ENCODE measurements at regions not wholly inside any gene's neighbourhood (a gene's known extent, or its start where the extent isn't known, plus 50 kb on each side); places are given as distances from the start of the nearest gene placed in this dataset.

DNA sequence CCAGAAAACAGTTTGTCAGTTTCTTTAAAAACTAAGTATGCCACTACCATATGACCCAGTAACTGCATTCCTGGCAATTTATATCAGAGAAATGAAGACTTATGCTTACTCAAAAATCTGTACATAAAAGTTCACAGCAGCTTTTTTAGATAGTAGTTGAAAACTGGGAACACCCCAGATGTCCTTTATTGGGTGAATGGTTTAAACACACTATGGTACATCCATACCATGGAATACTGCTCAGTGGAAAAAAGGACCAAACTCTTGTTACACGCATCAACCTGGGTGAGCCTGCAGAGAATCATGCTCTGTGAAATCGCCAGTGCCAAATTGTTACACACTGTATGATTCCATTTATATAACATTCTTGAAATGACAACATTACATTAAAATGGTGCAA is 127.6 kb upstream of the RET start:
- no peak for DNase-seq (ENCODE audit: extremely low read depth in 1 of 11, low read depth in 9 of 11, low spot score in 4 of 11)

DNA sequence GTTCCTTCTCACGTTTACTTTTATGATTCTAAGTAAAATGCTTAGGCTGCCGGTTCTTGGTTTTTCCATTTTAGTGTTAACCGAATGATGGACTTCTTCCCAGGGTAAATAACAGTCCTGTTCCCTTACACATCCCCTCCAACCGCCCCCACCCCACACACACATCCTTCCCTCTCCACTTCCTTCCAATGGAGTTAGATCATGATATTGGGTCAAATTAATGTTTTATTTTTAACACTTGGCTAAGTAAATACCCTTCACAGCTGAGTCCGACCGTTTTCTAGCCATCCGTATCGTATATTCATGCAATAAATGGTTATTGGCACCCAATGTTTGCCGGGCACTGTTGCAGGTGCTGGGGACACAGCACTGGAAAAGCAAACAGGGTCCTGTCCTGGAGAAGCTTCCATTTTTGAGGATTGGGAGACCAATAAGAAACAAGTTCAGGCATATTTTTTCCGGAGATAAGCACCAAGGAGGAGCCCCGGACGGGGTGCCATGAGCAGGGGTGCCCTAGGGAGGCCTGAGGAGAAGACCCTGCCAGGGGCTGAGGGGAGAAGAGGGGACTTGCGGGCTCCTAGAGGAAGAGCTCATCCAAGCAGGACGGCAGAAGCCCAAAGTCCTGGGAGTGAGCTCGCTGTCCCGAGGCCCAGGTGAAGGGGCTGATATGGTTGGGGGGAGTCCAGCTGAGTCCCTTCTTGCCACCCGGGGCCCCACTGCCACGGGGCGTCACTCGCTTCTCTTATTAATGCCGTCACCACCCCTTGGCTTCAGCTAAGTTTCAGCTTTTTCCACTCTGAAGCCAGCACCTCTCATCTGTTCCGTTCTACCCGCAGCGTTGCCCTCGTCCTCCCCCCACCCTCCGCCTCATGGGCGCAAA is 126.0 kb upstream of the RET start:
- DNase-seq (ENCODE audit: extremely low read depth in 1 of 11, low read depth in 9 of 11, low spot score in 4 of 11): no peak

DNA sequence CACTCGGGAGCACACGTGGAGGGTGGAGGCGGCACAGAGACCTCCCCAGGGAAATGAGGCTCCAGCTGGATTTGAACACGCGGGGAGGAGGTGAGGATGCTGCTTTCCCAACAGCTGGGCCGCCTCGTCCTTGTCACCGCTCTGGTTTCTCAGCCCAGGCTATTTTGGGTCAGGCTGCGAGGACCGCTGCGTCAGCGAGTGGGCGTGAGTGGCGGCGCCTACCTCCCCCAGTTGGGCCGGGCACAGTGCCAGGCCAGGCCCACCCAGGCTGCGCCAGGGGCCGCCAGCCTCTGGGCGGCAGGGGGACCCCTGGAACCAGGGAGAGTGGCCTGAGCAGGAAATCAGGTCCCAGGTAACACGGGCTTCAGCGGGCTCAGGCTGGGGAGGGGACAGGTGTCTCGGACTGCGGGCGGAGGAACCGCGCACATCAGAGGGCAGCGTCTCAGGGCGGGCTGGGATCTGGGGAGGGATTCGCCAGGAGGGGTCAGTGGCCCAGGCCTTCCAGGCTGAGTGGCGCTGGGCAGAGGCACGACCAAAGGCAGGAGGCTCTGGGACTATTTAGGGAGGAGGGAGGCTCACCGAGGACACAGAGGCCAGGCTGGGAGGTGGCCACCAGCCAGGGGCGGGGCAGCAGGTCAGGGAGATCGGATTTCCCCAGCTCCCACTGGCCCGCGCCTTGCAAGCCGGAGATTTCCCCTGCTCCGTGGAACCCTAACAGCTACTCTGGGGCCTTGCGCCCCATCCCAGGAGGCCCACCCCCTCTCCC is 125.2 kb upstream of the RET start:
- DNase-seq (ENCODE audit: extremely low read depth in 1 of 11, low read depth in 9 of 11, low spot score in 4 of 11): peak in 3 of 11 donors; percentile 48 to 55 (median 49)

DNA sequence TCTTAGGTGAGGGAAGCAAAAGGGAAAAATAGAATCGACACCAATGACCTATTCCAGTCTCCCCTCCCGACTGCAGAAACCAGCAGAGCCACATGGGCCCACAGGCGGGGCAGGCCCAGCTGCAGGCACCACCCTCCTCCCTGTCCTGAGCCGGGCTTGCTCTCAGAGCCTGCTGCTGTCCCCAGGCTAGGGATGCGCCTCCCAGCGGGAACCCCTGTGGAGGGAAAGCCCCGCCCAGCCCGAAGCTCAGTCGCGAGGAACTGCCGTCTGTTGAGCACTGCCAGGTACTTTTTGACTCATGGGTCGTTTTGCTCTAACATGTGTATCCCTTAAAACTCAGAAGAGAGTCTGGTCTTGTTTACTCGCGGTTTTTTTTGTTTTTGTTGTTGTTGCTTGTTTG is 124.5 kb upstream of the RET start:
- peak in 3 of 11 donors; percentile 28 to 32 (median 31) for DNase-seq (ENCODE audit: extremely low read depth in 1 of 11, low read depth in 9 of 11, low spot score in 4 of 11)

DNA sequence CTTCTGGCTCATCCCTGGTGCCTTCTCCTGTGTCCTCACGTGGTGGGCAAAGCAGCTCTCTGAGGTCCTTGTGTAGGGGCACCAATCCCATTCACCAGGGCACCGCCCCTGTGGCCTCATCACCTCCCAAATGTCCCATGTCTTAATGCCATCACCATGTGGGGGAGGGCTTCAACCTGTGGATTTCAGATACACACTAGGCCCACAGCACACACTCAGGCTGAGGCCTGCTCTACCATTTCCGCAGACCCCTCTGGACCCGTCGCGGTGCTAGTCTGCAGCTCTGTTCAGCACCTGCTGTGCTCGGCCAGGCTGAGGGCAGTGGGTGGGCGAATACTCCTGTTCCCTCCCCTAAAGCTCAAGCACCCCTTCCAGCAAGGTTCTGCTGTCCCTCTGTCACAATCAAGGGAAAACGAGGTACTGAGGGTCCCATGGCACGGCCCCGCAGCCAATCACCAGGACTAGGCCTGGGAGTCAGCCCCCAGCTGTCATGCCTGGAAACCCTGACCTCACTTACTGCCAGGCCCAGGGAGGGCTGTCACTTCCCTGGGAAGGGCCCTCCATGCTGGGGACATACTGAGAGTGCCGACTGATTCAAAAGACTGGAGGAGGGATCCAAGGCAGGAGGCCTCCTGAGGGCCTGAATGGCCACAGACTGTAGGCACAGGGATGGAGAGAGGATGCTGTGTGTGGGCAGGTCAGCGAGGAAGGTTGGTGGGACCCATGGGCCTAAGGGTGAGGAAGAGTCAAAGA is 123.8 kb upstream of the RET start:
- DNase-seq (ENCODE audit: extremely low read depth in 1 of 11, low read depth in 9 of 11, low spot score in 4 of 11): no peak

DNA sequence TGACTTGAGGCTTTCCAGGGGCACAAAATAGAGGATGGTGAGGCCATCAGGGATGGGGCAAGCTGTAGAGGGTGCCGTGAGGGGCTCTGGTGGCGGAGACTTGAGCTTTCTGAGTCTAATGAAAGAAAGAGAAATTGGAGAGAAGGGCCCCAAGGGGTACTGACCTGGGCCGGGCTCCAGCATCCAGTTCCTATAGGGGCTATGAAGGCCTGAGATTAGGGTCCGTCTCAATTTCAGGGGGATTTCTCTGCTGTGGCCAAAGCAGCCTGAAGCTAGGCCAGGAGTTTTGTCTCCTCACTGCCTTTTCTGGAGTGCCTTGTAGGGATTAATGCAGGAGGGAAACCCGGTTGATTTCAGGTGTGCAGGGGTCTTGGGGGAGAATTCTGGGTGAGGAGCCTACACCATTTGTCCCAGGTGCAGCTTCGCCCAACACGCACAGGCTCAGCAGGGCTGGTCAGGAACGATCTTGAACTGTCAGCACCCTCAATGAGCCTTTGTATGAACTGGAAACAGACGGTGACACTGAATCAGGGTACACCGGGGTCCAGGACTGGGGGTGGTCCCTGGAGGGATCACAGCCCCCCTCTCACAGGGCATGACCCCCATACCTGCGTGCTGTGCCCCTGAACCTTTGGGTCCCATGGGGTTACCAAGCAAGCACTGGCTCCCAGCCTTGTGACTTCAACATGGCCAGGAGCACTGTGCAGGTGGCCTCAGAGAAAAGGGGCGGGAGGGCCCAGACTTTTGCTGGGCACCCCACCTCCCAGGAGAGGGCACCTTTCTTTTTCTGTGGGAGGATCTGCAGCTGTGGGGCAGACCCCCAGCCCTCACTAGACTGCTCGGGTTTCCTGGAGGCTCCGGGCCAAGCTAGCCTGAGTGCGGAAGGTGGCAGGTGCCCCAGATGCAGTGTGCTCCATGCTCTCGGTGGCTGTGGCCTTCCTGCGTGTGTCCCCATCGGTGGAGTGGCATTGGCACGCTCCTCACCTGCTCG is 122.9 kb upstream of the RET start:
- no peak for DNase-seq (ENCODE audit: extremely low read depth in 1 of 11, low read depth in 9 of 11, low spot score in 4 of 11)

DNA sequence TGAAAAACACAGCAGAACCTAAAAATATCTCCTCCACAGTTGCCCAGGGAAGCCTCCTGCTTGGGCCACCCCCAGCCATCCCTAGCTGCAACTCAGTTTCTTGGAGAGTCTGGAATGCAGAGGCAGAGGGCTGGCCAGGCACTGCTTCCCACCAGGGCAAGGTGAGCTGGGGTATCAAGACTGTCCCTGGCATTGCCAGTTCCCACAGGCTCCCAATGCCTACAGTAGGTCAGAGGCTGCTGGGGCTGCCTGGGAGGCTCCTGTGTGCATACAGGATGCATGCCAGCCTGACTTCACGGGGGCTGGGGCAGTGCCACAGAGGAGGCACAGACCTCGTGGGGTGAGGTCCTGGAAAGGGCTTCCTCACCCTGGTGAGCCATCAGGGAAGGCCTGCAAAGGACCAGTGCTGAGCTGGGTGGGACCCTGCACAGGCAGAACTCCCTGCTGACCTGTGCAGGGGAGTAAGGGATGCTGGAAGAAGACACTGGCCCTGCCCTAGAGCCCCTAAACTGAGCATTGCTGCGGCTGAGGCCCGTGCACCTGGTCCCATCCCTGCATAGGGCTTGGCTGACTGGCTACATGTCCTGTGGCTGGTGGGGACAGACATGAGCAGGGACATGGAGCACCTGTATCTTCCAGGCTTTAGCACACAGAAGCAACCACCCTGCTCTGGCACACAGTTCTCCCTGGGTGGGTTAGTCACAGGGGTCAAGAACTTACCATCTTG is 121.9 kb upstream of the RET start:
- DNase-seq (ENCODE audit: extremely low read depth in 1 of 11, low read depth in 9 of 11, low spot score in 4 of 11): no peak

DNA sequence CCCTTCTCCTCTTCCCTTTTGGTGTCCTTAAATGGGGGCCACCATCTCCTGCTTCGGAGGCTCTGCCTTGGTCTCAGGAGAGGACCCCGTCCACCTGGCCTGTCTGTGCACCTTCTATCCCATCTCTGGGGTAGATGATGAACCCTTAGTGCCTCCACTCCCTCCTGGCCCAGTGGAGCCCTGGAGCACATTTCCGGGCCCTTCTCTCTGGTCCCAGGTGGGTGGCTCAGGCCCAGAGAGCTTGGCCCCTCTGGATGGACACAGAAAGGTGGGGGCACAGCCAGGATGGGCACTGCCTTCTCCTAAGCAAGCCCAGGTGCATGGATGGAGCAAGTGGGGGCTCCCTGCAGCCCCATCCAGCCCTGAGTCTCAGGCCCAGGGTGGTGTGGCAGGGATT is 121.4 kb upstream of the RET start:
- DNase-seq (ENCODE audit: extremely low read depth in 1 of 11, low read depth in 9 of 11, low spot score in 4 of 11): no peak

DNA sequence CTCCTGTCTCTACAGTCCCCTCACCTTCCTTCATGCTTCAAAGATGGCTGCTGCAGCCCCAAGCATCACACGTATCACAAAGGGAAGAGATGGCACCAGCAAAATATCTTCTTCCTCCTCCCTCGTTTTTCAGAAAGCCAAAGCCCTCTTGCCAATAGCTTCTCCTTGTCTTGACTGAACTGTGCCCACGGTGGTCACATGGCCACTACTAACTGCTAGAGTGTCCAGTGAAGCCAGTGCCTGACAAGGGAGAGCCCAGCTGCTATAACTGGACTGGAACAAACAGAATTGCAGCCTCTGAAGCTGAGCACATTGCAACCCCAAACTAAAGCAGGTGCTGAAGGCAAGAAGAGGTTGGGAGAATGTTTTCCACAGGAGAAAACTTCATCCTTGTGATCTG is 120.8 kb upstream of the RET start:
- no peak for DNase-seq (ENCODE audit: extremely low read depth in 1 of 11, low read depth in 9 of 11, low spot score in 4 of 11)

DNA sequence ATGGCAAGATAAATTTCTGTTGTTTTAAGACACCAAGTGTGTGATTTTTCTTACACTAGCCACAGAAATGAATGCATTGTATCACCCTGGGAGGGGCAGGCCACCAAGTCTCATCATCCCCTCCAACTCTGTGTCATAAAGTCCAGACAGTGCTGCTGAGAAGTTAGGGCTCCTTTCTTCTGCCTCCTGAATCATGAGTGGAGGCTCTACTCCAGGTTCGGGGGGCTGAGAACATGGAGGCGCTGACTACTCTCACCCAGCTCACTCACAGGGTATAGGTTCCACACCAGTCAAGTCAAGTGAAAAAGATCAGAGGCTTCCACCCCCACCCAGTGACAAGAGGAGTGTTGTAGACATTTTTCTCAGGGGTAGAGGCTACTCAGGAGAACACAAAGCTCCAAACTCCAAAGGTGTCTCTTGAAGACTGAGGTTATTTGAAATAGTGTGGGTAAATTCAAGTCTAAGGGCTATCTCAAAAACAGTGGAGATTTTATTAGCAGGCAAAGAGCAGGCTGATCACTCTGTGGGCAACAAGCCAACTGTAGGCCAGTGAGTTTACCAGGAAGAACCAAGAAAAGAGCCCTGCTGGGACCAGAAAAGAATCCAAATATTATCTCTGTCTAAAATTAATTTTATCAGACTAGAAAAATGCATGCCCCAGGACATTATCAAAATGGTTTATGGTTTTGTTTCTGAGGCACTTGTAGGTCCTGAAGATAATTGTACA is 118.6 kb upstream of the RET start:
- no peak for DNase-seq (ENCODE audit: extremely low read depth in 1 of 11, low read depth in 9 of 11, low spot score in 4 of 11)

DNA sequence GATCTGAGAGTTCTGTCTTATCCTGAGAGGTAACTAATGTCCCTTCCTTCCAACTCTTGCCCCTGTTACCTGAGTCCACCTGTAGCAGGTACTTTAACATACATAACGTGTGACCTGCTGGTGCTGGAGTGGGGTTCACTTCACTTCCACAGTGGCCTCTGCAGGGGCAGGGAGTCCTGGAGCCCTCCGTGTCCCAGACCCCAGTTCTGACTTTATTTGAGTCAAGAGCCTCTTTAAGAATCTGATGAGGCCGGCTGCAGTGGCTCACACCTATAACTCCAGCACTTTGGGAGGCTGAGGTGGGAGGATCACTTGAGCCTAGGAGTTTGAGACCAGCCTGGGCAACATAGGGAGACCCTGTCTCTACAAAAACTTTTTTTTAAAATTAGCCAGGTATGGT is 117.0 kb upstream of the RET start:
- DNase-seq (ENCODE audit: extremely low read depth in 1 of 11, low read depth in 9 of 11, low spot score in 4 of 11): no peak

DNA sequence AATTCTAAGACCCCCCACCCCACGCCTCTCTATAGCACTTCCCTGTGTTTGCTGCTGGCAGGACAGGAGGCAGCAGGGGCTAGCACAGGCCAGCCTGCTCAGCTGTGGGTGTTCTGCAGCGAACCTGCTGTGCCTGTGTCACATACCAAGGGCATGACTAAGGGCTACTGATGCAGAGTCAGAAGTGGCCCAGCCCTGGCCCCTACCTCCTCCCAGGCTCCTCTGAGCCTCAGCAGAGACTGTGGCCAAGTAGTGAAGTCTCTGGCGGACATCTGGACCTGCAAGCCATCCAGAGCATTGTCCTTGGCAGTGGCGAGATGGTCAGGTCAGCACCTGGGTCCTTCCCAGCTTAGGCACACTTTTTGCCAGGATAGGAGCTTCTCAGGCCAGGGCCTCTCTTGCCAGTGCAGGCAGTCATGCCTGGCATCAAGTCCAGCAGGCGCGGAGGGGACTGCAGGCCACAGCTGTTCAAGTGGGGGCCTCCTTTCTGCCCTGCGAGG is 116.3 kb upstream of the RET start:
- DNase-seq (ENCODE audit: extremely low read depth in 1 of 11, low read depth in 9 of 11, low spot score in 4 of 11): no peak

DNA sequence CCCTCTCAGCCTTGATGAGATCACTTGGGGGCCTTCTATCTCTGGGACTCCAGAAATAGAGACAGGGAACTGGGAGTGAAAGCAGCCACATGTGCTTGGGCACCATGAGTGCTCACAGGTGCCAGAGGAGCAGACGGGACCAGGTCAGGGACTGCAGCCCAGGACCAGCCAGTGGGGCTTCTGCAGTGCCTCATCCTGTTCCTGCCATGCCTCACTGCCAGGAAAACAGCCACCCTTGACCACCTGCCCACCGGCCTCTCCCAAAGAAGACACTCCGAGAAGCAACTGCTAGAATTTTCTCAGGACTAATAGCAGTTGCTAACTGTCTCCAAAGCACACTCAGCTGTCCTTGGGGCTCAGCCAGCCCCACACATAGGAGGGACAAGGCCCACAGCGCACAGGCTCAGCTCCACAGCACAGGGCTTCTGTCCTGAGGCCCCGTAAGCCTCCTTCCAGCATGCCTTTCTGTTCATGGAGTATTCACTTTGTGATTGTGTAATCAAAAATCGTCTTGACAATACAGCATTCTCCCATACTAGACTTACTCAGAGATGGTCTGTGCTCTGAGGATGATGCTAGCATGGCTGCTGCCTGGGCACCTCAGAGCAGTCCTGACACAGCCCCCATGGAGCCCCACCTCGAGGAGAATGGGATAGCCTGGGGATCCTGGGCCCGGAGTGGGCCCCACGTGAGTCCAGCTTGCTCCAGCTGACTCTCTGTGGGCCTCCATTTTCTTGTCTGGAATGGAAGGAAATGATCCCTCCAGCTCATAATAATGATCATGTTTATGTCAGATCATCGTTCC is 115.7 kb upstream of the RET start:
- DNase-seq (ENCODE audit: extremely low read depth in 1 of 11, low read depth in 9 of 11, low spot score in 4 of 11): no peak

DNA sequence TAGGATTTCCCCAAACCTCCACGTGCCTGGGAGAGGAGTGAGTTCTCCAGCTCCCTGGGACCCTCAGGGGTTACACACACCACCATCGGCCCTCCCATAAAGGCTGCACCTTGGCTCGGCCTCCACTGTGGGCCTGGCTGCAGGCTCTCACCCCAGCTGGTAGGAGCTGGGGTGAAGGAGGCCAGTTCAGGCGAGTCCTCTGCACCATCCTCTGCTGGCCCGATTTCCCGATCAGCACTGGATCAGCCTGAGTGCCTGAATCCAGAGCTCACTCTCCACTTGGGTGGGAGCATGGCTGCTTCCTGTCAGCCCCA is 115.1 kb upstream of the RET start:
- no peak for DNase-seq (ENCODE audit: extremely low read depth in 1 of 11, low read depth in 9 of 11, low spot score in 4 of 11)

DNA sequence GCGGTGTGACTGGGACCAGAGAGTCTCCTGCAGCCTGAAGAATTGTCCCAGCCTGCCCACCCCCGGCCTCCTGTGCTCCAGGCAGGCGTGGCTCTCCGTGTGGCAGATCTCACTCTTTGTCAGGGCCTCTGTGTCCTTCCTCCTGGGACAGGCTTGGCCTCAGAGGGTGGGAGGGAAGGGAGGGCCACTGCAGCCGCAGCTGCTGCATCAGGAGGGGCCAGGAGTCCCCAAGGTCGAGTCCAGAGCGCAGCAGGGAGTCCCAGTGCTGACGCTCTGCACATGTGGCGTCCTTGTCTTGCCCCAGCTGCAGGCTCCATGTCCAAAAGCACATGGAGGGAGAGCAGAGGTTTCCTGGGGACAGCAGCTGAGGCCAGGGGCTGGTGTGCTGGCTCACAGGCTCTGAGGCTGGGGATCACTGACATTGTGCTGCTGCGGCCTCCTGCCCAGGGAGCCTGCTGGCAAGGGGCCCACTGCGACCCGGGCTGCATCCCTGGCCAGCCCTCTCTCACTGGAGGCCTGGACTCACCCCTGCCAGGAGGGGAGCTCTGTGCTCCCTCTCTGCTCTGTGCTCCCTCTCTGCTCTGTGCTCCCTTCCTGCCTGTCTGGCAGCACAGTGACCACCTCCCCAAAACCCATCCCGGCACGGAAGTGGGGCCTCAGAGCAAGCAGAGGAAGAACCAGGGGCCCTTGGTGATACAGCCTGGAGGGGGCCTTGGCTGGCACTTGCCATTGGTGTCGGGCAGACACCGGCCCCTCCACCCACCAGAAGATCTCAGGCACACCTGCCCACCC is 114.6 kb upstream of the RET start:
- no peak for DNase-seq (ENCODE audit: extremely low read depth in 1 of 11, low read depth in 9 of 11, low spot score in 4 of 11)

DNA sequence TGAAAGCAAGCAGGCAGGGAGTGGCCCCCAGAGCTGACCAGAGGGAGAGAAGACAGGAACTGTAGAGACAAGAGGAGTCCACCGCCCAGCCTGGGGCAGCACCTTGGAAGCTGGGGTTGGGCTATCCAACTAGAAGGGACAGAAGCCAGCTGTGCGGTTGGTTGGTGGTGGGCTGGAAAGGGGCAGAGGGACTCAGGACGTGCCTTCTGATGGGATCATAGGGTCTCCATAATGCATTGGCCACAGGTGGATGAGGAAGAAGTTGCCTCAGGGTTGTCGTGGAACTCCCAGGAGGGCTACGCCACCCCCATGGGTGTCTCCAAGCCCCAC is 114.0 kb upstream of the RET start:
- DNase-seq (ENCODE audit: extremely low read depth in 1 of 11, low read depth in 9 of 11, low spot score in 4 of 11): no peak
